ENCODE measurements at regions not wholly inside any gene's neighbourhood (a gene's known extent, or its start where the extent isn't known, plus 50 kb on each side); places are given as distances from the start of the nearest gene placed in this dataset.

DNA sequence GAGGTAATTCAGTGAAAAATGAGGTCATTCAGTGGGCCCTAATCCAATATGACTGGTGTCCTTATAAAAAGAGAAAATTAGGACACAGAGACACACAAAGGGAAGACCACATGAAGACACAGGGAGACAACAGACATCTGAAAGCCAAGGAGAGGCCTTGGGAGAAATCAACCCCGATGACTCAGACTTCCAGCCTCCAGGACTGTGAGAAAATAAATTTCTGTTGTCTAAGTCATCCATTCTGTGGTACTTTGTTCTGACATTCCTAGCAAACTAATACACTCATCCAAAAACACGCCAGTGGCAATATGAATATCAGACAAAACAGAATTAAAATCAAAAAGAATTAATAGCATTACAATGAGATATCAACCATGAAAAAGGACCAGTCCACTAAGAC, 303.7 kb downstream of the SS18 start:
- no peak for DNase-seq (ENCODE audit: low spot score)
- no peak overlapping the region for H3K27ac Mint-ChIP-seq
- no peaks in the 10 kb centered on the region for H3K9me3 Mint-ChIP-seq
- no peaks in the 10 kb centered on the region for H3K4me1 Mint-ChIP-seq (ENCODE audit: low read depth)
- no peaks in the 10 kb centered on the region for H3K36me3 Mint-ChIP-seq (ENCODE audit: low read depth)
- intact Hi-C loops (cut with micrococcal nuclease), result no loop called here
- no peaks in the 10 kb centered on the region for H3K27me3 Mint-ChIP-seq (ENCODE audit: low read depth)
- H3K4me3 Mint-ChIP-seq (ENCODE audit: low read depth), result no peak overlapping the region

- no peak overlapping the region for H3K4me3 Mint-ChIP-seq (ENCODE audit: low read depth)
- no peak overlapping the region for H3K27ac Mint-ChIP-seq
- no peaks in the 10 kb centered on the region for H3K36me3 Mint-ChIP-seq (ENCODE audit: low read depth)
- intact Hi-C loops (cut with micrococcal nuclease), result no loop called here
- DNase-seq (ENCODE audit: low spot score), result no peak
- no peaks in the 10 kb centered on the region for H3K27me3 Mint-ChIP-seq (ENCODE audit: low read depth)
- H3K4me1 Mint-ChIP-seq (ENCODE audit: low read depth), result no peaks in the 10 kb centered on the region
- no peaks in the 10 kb centered on the region for H3K9me3 Mint-ChIP-seq
Observed at GRCh38 chr18:25780105-25780504, 310.3 kb downstream of the SS18 start.

GRCh38 chr18:25771796-25772195, 318.6 kb downstream of the SS18 start:
- intact Hi-C loops (cut with micrococcal nuclease), result no loop called here
- no peak overlapping the region for H3K4me3 Mint-ChIP-seq (ENCODE audit: low read depth)
- H3K27me3 Mint-ChIP-seq (ENCODE audit: low read depth), result no peaks in the 10 kb centered on the region
- DNase-seq (ENCODE audit: low spot score), result no peak
- no peaks in the 10 kb centered on the region for H3K36me3 Mint-ChIP-seq (ENCODE audit: low read depth)
- no peaks in the 10 kb centered on the region for H3K9me3 Mint-ChIP-seq
- no peaks in the 10 kb centered on the region for H3K4me1 Mint-ChIP-seq (ENCODE audit: low read depth)
- no peak overlapping the region for H3K27ac Mint-ChIP-seq

- H3K27ac Mint-ChIP-seq, result no peak overlapping the region
- H3K9me3 Mint-ChIP-seq, result no peaks in the 10 kb centered on the region
- H3K36me3 Mint-ChIP-seq (ENCODE audit: low read depth), result no peaks in the 10 kb centered on the region
- no peaks in the 10 kb centered on the region for H3K27me3 Mint-ChIP-seq (ENCODE audit: low read depth)
- H3K4me3 Mint-ChIP-seq (ENCODE audit: low read depth), result no peak overlapping the region
- intact Hi-C loops (cut with micrococcal nuclease), result no loop called here
- no peak for DNase-seq (ENCODE audit: low spot score)
- no peaks in the 10 kb centered on the region for H3K4me1 Mint-ChIP-seq (ENCODE audit: low read depth)
Observed at GRCh38 chr18:25764777-25765176, 325.6 kb downstream of the SS18 start.

DNA sequence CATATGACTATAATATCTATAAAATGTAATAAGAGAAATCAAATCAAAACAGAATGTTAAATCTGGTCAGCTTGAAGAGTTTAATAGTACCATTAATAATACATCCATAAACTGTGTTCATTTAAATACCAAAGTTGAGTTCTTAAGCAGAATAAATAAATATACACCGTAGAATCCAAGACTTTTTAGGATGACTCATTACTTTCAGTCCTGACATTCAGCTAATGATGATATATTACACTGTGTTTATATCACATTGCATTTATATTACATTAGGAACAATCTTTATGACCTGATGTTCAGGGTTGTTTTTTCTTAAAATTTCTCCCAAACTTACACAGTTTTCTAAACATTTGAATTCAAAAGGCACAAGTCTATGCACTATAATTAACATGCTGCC, 331.3 kb downstream of the SS18 start:
- no peak overlapping the region for H3K27ac Mint-ChIP-seq
- no peaks in the 10 kb centered on the region for H3K27me3 Mint-ChIP-seq (ENCODE audit: low read depth)
- H3K4me3 Mint-ChIP-seq (ENCODE audit: low read depth), result no peak overlapping the region
- H3K9me3 Mint-ChIP-seq, result no peaks in the 10 kb centered on the region
- intact Hi-C loops (cut with micrococcal nuclease), result no loop called here
- no peaks in the 10 kb centered on the region for H3K36me3 Mint-ChIP-seq (ENCODE audit: low read depth)
- no peaks in the 10 kb centered on the region for H3K4me1 Mint-ChIP-seq (ENCODE audit: low read depth)
- DNase-seq (ENCODE audit: low spot score), result no peak

DNA sequence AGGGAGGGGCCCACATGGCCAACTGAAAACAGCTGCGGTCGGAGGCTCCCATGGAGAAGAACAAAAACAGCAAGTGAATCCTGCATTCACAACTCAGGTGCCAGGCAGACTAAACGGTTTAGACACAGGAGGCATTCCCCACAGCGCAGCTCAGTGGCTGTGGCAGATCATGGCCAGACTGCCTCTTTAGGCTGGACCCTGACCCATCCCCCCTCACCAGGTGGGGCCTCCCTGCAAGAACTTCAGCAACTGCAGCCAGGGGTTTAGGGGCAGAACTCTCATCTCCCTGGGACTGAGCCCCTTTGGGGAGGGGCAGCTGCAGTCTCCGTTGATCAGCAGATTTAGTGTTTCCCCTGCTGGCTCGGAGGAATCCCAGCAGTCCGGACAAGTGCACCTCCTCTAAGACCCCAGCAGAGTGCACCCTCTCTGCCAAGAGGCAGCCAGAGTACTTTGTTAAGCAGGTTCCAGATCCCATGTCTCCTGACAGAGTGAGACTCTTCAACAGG, 346.7 kb downstream of the SS18 start:
- Mint-ChIP-seq H3K27me3 (ENCODE audit: low read depth) (no peaks in the 10 kb centered on the region), H3K4me3 (ENCODE audit: low read depth) (no peak overlapping the region), H3K9me3 (no peaks in the 10 kb centered on the region), H3K4me1 (ENCODE audit: low read depth) (no peaks in the 10 kb centered on the region), H3K36me3 (ENCODE audit: low read depth) (no peaks in the 10 kb centered on the region), H3K27ac (no peak overlapping the region)
- intact Hi-C loops (cut with micrococcal nuclease), result no loop called here
- DNase-seq (ENCODE audit: low spot score), result no peak

GRCh38 chr18:25739376-25739775, 351.0 kb downstream of the SS18 start:
- Mint-ChIP-seq H3K4me3 (ENCODE audit: low read depth) (no peak overlapping the region), H3K4me1 (ENCODE audit: low read depth) (no peaks in the 10 kb centered on the region), H3K27me3 (ENCODE audit: low read depth) (no peaks in the 10 kb centered on the region), H3K36me3 (ENCODE audit: low read depth) (no peaks in the 10 kb centered on the region), H3K9me3 (no peaks in the 10 kb centered on the region), H3K27ac (no peak overlapping the region)
- DNase-seq (ENCODE audit: low spot score), result no peak
- intact Hi-C loops (cut with micrococcal nuclease), result no loop called here

- Mint-ChIP-seq H3K4me3 (ENCODE audit: low read depth) (no peak overlapping the region), H3K27ac (no peak overlapping the region), H3K36me3 (ENCODE audit: low read depth) (no peaks in the 10 kb centered on the region), H3K9me3 (no peaks in the 10 kb centered on the region), H3K4me1 (ENCODE audit: low read depth) (no peaks in the 10 kb centered on the region), H3K27me3 (ENCODE audit: low read depth) (no peaks in the 10 kb centered on the region)
- intact Hi-C loops (cut with micrococcal nuclease), result no loop called here
- DNase-seq (ENCODE audit: low spot score), result no peak
Observed at GRCh38 chr18:25737710-25738311, 352.6 kb downstream of the SS18 start.

DNA sequence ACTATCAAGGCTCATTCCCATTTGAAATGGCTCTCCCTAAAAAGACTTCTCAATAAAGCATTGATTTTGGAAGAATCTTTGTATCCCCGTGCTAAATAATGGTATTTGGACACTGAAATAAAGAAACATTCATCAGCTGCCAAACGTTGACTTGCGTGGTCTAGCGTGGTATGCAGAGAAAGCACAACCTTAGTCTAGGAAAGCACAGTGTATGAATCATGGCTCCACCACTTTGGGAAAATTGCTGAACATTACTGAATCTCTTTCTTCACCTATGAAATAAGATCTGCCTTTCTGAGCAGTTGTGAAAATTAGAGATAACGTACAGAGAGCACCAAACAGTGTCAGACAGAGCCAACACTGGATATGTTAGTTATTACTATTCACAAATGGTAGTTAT, 353.9 kb downstream of the SS18 start:
- DNase-seq (ENCODE audit: low spot score), result no peak
- Mint-ChIP-seq H3K27me3 (ENCODE audit: low read depth) (no peaks in the 10 kb centered on the region), H3K36me3 (ENCODE audit: low read depth) (no peaks in the 10 kb centered on the region), H3K4me1 (ENCODE audit: low read depth) (no peaks in the 10 kb centered on the region), H3K4me3 (ENCODE audit: low read depth) (no peak overlapping the region), H3K27ac (no peak overlapping the region), H3K9me3 (no peaks in the 10 kb centered on the region)
- intact Hi-C loops (cut with micrococcal nuclease), result no loop called here

GRCh38 chr18:25735459-25735858, 355.0 kb downstream of the SS18 start:
- Mint-ChIP-seq H3K4me3 (ENCODE audit: low read depth) (no peak overlapping the region), H3K9me3 (no peaks in the 10 kb centered on the region), H3K4me1 (ENCODE audit: low read depth) (no peaks in the 10 kb centered on the region), H3K27ac (no peak overlapping the region), H3K36me3 (ENCODE audit: low read depth) (no peaks in the 10 kb centered on the region), H3K27me3 (ENCODE audit: low read depth) (no peaks in the 10 kb centered on the region)
- no peak for DNase-seq (ENCODE audit: low spot score)
- intact Hi-C loops (cut with micrococcal nuclease), result no loop called here

DNA sequence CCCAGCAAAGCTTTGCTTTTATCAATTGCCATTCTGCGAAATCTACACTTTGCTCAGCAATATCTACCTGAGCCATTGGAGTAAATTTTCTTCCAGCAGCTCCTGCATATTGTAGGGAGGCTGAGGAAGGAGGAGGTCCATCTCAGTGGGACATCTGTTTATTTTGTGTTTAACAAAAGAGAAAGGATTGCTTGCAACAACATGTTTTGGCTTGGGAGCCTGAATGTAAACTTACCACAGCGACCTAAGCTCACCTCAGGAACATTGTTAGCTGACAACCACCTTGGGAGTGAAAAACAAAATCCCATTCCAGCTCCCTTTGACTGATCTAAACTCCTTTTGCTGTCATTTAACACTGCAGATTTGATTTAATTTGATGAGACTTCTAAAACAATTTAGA, 356.1 kb downstream of the SS18 start:
- Mint-ChIP-seq H3K4me1 (ENCODE audit: low read depth) (no peaks in the 10 kb centered on the region), H3K36me3 (ENCODE audit: low read depth) (no peaks in the 10 kb centered on the region), H3K27ac (no peak overlapping the region), H3K27me3 (ENCODE audit: low read depth) (no peaks in the 10 kb centered on the region), H3K4me3 (ENCODE audit: low read depth) (no peak overlapping the region), H3K9me3 (no peaks in the 10 kb centered on the region)
- DNase-seq (ENCODE audit: low spot score), result no peak
- intact Hi-C loops (cut with micrococcal nuclease), result no loop called here

GRCh38 chr18:25732862-25733261, 357.6 kb downstream of the SS18 start:
- Mint-ChIP-seq H3K27me3 (ENCODE audit: low read depth) (no peaks in the 10 kb centered on the region), H3K9me3 (no peaks in the 10 kb centered on the region), H3K27ac (no peak overlapping the region), H3K4me1 (ENCODE audit: low read depth) (no peaks in the 10 kb centered on the region), H3K4me3 (ENCODE audit: low read depth) (no peak overlapping the region), H3K36me3 (ENCODE audit: low read depth) (no peaks in the 10 kb centered on the region)
- intact Hi-C loops (cut with micrococcal nuclease), result no loop called here
- DNase-seq (ENCODE audit: low spot score), result no peak

DNA sequence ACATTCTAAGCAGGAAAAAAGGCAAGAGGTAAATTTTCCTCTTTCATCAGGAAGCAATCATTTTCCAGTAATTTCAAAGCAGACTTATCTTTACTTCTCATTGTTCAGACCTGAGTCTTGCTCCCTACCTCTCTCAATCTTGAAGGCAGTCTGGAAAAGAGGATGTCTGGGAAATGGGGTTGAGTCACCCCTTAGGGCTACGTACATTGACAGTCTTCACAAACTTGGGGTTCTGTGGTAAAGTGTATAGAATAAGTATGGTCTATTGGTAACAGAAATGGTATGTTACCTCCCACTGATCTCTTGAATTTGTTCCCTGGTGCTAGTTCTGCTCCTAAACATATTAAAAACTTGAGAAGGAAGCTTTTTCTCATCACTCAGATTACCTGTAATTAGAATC, 361.3 kb downstream of the SS18 start:
- H3K4me3 Mint-ChIP-seq (ENCODE audit: low read depth), result no peak overlapping the region
- no peaks in the 10 kb centered on the region for H3K9me3 Mint-ChIP-seq
- intact Hi-C loops (cut with micrococcal nuclease), result no loop called here
- no peaks in the 10 kb centered on the region for H3K27me3 Mint-ChIP-seq (ENCODE audit: low read depth)
- no peak overlapping the region for H3K27ac Mint-ChIP-seq
- H3K36me3 Mint-ChIP-seq (ENCODE audit: low read depth), result no peaks in the 10 kb centered on the region
- no peaks in the 10 kb centered on the region for H3K4me1 Mint-ChIP-seq (ENCODE audit: low read depth)
- DNase-seq (ENCODE audit: low spot score), result no peak

Measured in activated T-helper 2 cell treated with anti-CD3 and anti-CD28 coated beads, Interferon-gamma antibody, Interleukin-2, Interleukin-4, amounts not matched to agents 10 μg/mL and 5 μg/mL and 100 μg/mL, durations not matched to agents 14 hours and 24 hours and 36 hours (primary cell).